ENCODE measurements at regions not wholly inside any gene's neighbourhood (a gene's known extent, or its start where the extent isn't known, plus 50 kb on each side); places are given as distances from the start of the nearest gene placed in this dataset.

DNA sequence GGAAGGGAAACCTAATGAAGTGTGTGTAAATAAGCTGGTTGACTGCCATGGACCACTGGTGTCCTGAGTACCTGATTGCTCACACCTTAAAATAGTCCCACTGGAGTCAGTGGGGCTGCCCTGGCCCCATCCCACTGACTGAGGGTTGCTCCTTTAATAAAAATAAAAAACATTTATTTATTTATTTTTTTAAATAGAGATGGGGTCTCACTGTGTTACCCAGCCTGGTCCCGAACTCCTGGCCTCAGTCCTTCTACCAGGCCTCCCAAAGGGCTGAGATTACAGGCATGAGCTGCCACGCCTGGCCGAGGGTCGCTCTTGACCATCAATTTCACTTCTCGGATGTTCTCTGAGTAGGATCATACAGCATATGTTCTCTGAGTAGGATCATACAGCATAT lies 394.2 kb upstream of the IRX2 start:
- TF ChIP-seq, protein P1, sequence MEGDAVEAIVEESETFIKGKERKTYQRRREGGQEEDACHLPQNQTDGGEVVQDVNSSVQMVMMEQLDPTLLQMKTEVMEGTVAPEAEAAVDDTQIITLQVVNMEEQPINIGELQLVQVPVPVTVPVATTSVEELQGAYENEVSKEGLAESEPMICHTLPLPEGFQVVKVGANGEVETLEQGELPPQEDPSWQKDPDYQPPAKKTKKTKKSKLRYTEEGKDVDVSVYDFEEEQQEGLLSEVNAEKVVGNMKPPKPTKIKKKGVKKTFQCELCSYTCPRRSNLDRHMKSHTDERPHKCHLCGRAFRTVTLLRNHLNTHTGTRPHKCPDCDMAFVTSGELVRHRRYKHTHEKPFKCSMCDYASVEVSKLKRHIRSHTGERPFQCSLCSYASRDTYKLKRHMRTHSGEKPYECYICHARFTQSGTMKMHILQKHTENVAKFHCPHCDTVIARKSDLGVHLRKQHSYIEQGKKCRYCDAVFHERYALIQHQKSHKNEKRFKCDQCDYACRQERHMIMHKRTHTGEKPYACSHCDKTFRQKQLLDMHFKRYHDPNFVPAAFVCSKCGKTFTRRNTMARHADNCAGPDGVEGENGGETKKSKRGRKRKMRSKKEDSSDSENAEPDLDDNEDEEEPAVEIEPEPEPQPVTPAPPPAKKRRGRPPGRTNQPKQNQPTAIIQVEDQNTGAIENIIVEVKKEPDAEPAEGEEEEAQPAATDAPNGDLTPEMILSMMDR (IDR thresholded peaks at IDR 0.05) = no peak
- no peak for TF ChIP-seq ZFX (IDR thresholded peaks at IDR 0.05; ENCODE audit: borderline replicate concordance)
